ENCODE measurements at regions not wholly inside any gene's neighbourhood (a gene's known extent, or its start where the extent isn't known, plus 50 kb on each side); places are given as distances from the start of the nearest gene placed in this dataset.

- no peak for DNase-seq
Measured at GRCh38 chr2:239756790-239757760, 268.1 kb downstream of the NDUFA10 start.

DNA sequence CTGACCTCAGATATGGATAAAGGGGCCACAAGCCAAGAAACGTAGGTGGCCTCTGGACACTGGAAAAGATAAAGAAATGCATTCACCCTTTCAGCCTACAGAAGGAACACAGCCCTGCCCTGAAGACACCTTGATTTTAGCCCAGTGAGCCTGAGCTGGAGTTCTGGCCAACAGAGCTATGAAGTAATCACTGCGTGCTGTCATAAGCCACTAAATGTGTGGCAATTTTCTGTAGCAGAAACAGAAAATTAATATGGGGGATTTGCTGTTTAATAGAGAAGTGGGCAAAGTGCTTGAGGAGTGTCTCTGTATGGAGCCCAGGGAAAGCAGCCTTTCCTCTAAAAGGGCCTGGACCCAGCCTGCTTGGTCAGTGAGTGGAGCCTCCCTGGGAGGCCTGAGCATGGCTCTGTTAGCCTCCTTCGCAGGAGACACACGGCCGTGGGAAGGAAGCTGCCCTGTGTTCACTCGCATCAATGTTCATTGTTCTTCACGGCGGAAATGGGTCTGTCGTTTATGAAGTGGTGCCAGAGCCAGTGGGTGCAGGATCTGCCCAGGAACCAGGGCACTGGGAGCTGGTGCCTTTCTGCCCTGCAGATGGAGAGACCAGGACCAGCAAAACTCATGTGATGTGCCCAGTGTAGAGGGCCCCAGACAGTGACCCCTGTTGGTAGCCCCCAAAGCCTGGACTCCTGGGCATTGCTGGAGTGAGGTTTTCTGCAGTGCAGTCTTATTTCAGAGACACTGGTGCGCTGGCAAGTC is 268.9 kb downstream of the NDUFA10 start:
- DNase-seq: no peak

DNA sequence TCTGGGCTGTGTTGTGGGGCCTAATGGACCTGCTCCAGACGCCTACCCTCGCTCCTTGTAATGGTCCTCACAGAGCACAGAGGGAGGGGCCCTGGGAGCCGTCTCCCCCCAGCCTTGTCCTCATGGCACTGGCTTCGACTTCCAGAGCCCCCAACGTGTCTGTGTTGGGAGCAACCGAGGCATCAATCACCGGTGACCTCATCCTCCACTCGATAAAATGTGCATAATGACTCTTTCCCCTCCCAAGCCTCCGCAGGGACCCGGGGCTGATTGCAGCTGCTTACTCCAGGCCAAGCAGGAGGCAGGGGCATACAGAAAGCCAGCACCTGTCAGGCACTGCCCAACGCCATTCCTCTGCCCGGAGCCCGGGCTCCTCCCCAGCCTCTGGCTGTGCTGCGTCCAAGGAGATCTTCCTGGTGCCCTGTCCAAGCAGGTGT is 271.7 kb downstream of the NDUFA10 start:
- no peak for DNase-seq

DNA sequence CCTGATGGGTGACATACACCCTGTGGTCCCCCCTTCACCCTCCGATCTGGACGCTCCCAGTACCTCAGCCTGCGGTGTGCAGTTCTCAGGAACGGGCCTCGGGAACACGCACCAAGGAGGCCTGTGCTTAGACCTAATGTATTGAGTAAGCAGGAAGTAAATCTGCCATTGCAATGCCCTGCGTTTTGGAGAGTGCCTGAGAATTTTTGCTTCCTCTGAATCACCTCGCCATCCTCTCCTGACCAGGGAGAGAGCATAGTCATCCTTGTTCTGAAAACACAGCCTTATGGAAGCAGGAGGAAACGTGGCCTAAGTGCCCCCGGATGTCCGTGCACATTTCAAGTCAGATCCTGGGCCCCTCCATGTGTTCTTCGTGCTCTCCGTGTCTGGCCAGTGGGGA is 272.2 kb downstream of the NDUFA10 start:
- DNase-seq: no peak

DNA sequence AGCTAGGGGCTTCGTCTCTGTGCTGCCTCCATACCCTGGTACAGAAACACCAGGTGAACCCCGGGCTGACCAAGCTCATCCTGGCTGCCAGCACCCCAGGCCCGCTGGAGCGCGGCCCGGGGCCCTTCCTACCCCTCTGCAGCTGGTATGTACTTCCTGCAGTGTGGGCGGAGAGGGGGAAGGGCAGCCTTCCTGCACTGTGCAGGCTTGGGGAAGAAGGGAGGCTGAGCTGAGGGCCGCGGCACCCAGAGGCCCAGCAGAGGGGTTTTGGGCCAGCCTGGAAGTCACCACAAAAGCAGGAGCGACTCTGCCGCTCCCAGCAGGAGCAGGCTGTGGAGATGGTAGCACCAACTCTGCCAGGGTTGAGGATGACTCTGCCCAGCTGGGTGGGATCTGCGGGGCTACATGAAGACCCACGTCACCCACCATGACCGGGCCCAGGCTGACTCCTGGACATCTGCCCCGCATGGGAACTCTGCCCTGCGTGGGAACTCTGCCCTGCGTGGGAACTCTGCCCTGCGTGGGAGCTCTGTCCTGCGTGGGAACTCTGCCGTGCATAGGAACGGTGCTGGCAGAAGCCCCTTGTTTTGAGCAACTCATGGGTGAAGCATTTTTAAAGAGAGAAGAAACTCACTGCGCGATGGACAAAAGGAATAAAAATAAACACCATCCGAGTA is 273.3 kb downstream of the NDUFA10 start:
- DNase-seq: no peak

- DNase-seq: no peak
Measured at GRCh38 chr2:239750929-239751678, 274.0 kb downstream of the NDUFA10 start.

GRCh38 chr2:239750045-239750835 is 274.9 kb downstream of the NDUFA10 start:
- no peak for DNase-seq

DNA sequence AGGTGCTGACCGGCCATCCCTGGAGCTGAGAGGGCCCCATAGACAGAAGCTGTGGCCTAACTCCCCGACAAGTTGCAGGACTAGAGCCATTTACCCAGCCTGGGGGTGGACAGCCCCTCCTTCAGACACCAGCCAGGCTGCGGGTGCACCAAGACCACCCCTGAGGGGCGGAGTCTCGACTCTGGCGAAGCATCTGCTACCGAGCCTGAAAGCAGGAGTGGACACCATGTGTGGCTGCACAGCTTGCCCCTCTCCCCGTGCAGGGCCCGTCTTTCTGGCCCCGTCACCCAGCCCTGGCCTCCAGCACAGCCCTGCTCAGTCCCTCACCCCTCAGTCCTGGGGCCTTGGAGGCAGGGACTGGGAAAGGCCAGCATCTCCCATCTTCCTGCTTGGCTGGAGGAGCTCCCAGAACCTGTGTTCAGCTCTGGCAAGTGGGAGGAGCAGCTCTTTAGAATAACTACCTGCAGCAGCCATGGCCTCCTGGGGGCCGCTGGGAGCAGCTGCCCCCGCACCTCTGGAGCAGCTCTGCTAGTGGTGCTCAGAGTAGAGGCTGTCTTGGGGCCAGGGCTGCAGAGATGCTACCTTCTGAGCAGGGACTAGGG is 275.8 kb downstream of the NDUFA10 start:
- no peak for DNase-seq

- DNase-seq: no peak
Measured at GRCh38 chr2:239748811-239749210, 276.3 kb downstream of the NDUFA10 start.

DNA sequence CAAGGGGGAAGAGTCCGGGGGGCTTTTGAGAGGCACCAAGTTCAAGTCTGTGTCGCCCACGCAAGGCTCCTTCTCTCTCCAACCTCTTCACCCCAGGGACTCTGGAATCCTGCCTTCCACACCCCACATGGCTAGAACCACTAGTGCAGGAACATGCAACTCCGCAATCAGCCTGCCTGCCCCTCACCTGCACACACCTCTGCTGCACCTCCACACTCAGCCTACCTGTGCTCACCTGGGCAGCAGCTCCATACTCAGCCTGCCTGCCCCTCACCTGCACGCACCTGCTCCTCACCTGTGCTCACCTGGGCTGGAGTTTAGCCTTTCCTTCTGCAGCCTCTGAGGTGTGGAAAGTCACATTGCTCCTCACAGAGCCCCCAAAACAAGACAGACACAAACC is 277.4 kb downstream of the NDUFA10 start:
- DNase-seq: no peak

GRCh38 chr2:239747274-239747673 is 277.9 kb downstream of the NDUFA10 start:
- DNase-seq: no peak

DNA sequence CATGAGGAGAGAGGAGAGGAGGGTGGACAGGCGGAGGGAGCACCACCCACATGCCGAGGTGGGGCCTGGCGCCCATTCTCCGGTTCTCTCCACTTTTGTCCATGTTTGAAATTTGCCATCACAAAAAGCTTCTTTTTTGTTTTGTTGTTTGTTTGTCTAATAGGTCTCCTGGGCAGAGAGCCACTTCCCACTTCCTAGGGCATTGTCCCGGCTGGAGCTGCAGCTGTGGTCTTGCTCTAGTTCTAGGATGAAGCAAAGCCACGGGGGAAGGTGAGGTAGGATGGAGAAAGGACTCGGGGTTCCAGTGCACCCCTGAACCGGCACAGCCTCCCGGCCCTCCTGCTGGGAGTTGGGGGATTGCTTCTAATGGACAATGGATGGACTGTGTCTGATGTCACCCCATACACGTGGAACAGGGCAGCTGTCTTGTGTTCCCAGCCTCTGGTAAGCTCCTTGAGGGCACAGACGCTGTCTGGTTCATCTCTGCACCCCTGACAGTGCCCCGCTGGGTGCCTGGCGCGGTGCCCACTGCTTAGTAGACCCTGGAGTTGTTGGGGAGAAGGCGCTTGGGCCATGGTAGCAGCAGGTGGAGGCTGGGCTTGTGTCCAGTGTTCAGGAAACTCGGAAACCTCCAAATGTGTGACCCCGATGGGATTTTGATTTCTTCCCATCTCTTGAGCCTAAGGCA is 278.4 kb downstream of the NDUFA10 start:
- DNase-seq: no peak

- DNase-seq: no peak
Measured at GRCh38 chr2:239745386-239746227, 279.5 kb downstream of the NDUFA10 start.

DNA sequence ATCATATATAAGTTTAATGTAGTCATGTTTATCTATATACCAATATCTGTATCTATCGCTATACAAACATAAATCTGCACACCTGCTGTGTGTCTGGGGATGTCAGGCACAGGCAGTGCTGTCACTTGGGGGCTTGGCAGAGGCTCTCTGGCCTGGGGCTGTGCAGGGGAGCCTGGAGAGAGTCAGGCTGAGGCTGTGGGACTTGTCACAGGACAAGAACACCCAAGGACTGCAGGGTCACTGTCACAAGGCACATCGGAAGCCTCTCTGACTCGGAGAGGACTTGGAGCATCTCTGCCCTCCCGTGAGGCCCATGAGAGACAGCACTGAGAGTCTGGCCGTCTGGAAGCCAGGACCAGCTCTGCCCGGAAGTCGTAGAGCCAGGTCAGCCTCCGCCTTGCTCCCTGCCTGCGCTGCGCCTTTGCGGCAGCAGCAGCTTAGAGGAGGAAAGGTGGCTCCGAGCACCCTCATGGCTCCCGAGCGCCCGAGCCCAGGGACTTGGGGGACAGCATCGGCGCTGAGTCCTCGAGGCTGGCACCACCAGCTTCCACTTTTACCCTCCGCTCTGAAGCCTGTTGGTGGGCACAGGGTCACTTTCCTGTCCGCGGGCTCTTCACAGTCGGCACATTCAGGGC is 280.3 kb downstream of the NDUFA10 start:
- no peak for DNase-seq

GRCh38 chr2:239743206-239743605 is 281.9 kb downstream of the NDUFA10 start:
- DNase-seq: no peak

GRCh38 chr2:239742377-239742776 is 282.8 kb downstream of the NDUFA10 start:
- no peak for DNase-seq

DNA sequence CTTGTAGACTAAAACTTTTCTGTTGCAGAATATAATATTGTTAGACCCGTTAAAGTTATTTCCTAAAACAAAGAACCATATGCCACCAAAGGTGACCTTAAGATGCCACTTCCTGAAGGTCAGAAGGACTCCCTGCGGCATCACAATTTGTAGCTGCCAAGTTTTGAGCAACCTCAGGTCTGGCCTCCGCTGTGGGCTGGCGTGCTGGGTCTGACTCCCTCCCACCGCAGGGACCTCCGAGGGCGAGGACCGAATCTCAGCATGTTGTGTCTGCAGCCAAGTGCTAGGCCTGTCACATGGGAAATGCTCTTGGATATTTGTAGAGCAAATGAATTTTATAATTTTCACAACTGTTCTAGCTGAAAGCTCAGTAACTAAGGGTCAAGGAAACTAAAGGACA is 285.9 kb downstream of the NDUFA10 start:
- no peak for DNase-seq

DNA sequence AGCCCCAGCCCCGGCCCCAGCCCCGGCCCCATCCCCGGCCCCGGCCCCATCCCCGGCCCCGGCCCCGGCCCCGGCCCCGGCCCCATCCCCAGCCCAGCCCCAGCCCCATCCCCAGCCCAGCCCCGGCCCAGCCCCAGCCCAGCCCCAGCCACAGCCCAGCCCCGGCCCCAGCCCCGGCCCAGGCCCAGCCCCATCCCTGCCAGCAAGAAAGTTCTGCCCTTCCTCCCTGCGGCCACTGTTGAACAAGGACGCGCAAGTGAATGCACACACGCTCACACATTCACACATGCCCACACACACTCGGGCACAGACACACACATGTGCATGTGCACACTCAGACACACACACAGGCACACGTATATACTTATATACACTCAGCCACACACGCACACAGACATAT is 287.0 kb downstream of the NDUFA10 start:
- no peak for DNase-seq

- no peak for DNase-seq
Measured at GRCh38 chr2:239737144-239737463, 288.0 kb downstream of the NDUFA10 start.

All from AML-193 (cell line).